ENCODE measurements at regions not wholly inside any gene's neighbourhood (a gene's known extent, or its start where the extent isn't known, plus 50 kb on each side); places are given as distances from the start of the nearest gene placed in this dataset.
"Not testable (repeated sequence)": the region's sequence is repeated elsewhere in the genome, so short reads cannot be mapped to it uniquely, and the experiment has no call there.

DNA sequence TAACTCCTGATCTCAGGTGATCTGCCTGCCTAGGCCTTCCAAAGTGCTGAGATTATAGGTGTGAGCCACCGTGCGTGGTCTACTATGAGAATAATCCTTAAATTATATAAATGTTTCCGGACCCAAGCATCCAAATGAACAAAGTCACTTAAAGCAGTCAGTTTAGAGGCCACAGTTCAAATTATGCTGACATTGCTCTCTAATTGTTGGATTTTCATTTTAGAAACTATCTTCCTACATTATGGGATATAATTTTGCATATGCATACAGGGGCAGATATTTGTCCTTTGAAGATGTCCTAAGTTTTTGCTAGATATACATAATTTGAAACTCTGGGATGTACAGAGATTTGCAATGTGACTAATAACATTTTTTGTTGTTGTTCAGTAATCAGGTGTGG is 390.1 kb downstream of the RND3 start:
- no peak for DNase-seq

DNA sequence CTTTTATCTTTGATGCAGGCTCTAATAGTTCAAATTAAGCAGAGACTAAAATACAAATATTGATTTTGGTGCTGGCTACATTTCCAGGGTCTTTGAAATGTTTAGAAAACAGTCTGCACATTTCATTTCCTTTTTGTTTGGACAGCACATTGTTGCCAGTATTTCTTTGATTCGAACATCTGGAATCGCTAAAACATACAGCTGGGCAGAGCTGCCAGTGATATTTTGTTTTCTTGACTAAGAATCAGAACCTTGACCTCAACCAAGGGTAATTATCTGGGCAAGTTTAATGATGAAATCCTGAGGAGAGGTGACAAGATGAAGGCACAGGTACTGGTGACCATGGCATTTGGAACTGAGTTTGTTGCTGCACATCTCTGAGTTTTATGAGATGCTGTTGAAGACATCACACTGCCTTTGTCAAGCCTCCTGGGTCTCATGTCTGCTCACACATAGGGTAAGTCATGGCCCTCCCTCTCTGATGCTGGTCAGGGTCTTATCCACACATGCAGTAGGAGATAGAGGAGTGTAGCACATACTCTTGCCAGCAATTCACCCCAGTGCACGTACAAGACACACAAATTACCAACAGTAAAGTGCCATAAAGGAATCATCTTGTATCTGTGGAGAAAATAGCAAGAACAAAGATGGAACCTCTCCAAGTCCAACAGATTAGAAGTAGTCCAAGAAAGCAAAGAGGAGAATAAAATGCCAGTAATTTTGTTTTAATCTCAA is 391.9 kb downstream of the RND3 start:
- no peak for DNase-seq

- DNase-seq = no peak
Observed at GRCh38 chr2:150091846-150092245, 395.6 kb downstream of the RND3 start.

DNA sequence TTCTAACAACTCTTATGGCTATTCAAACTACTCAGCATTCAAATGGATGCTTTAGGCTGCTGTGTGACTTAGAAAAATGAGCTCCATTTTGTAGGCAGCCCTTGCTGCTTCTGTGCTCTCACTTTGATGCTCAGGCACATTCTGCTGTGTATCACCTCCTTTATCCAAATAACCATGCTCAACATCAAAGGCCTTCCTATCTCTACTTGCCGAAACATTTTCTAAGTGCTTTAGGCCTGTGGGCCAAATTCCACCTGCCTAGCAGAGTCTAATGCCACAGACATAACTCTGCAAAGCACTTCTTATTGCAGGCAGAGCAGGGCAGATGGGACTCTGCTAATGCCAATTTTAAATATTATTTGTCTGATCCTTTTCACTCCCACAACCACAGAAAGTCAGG is 397.4 kb downstream of the RND3 start:
- DNase-seq = no peak

DNA sequence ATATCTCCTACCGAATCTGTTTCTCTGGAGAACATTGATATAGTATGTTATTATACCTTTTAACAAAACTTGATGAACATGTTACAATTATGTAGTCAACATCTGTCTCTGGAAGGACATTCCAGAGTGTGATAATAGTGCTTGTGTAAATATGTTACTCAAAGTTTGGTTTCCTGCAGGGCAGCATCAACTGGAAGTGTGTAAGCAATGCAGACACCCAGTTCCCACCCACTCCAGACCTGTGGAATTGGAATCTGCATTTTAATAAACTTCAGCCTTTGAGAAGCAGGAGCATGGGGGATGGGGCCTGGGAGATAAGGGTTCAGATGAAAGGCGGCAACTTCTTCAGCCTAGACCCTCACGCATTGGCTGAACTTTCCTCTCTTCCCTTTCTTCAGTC is 398.9 kb downstream of the RND3 start:
- no peak for DNase-seq

- no peak for DNase-seq
Observed at GRCh38 chr2:150085478-150085877, 402.0 kb downstream of the RND3 start.

DNA sequence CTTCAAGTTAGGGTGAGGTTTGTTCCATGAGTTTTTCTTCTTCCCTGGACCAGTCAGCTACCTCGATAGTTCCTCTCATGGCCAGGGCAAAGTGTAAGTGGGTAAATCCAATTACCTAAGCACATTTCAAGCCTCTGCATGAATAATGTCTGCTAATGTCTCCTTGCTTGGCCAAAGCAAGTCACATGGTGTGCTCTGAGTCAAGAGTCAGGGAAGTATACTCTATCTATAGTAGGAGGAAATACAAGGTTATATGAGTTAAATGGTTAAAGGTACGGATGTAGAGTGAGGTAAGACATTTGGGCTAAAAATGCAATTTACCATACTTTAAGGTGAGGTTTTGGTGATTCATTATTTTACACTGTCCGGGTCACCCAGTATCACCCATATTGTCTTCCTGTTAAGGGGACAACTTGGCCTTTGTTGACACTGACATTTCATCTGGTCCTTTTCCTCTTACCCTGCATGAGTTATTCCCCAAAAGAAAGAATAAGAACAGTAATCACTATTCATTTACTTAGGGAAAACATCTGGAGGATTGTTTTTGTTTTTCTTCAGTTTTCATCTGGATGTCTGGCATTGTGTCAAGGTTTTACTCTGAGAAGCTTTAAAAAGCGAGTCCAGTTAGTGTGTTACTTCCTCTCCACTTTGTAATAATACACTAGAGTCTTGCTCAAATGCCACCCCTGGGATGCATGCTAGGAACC is 405.5 kb downstream of the RND3 start:
- no peak for DNase-seq

GRCh38 chr2:150076281-150076680 is 411.2 kb downstream of the RND3 start:
- no peak for DNase-seq

GRCh38 chr2:150075831-150076230 is 411.6 kb downstream of the RND3 start:
- DNase-seq = no peak

GRCh38 chr2:150066490-150066889 is 421.0 kb downstream of the RND3 start:
- DNase-seq = no peak

DNA sequence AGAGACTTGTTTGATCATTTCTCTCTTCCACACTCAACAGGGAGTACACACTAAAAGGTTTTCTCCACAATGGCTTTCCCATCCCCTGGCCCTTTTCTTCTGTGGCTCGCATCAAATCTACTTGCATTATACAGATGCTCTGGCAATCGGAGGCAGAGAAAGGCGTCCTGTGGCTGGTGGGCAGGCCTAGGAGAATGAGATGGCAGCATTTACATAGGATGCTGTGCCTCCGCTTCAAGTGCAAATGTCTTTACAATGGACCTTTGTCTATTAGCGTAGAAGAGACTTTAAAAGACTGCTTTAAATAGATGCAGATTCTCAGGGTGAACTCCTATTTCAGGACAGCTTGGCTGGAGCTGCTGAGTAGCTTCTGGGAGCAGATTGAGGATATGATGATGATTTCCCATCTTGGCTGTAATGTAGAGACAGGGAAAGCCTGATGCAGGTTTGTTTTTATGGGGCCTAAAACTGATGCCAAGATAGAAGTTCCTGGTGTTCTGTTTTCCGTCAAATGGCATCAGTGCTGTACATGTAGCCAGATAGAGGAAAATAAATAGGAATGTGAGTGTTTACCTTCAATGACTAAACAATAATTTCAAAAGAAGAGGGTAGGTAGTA is 423.4 kb downstream of the RND3 start:
- no peak for DNase-seq

- no peak for DNase-seq
Observed at GRCh38 chr2:150063432-150063889, 424.0 kb downstream of the RND3 start.

DNA sequence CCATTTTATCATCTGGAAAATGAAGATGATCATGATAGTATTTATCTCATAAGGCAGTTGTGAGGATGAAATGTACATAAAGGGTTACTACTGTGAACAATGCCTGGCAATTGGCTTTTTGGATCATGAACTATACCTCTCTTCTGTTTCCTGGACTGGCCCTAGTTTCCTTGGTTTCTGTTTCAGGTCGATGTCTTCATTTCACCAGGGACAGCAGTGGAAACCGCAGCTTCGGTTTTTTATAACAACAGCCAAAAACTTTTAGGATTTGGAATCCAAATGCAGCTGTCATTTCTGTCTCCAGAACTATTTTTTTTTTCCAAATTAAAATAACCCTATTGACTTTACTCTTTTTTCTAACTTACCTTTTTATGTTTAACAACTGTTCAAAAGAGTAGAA is 425.1 kb downstream of the RND3 start:
- DNase-seq = peak; percentile 28

GRCh38 chr2:150060341-150060740 is 427.1 kb downstream of the RND3 start:
- no peak for DNase-seq

DNA sequence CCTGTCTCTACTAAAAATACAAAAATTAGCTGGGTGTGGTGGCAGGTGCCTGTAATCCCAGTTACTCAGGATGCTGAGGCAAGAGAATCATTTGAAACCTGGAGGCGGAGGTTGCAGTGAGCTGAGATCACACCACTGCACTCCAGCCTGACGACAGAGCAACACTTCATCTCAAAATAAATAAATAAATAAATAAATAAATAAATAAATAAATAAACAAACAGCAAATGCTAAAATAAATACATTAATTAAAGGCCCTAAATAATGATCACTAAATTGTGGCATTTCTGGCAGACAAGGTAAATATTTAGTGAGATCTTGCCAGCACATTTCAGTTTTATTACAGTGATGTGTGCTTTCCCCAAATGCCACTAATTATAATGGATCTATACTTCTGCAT is 427.8 kb downstream of the RND3 start:
- not testable (repeated sequence) for DNase-seq

GRCh38 chr2:150052457-150052856 is 435.0 kb downstream of the RND3 start:
- no peak for DNase-seq

DNA sequence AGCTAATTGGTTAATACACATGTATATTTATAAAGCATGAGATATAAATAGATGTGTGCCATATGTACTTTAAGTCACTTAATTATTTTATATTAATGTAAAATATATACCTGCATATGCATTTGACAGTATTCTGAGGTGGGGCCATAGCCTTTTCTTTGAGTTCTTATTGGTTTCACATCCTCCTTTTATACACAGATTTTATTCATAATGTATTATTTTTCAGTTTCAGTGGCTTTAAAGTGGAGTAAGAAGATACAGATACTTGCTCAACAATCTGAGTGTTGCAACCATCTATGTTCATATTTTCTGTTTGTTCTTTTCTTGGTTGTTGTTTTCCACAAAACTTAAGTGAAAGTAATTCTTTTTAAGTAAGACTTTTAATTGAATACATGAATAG is 436.5 kb downstream of the RND3 start:
- DNase-seq = peak; percentile 41

GRCh38 chr2:150050036-150050435 is 437.4 kb downstream of the RND3 start:
- DNase-seq = no peak

- no peak for DNase-seq
Observed at GRCh38 chr2:150047620-150048222, 439.7 kb downstream of the RND3 start.

DNA sequence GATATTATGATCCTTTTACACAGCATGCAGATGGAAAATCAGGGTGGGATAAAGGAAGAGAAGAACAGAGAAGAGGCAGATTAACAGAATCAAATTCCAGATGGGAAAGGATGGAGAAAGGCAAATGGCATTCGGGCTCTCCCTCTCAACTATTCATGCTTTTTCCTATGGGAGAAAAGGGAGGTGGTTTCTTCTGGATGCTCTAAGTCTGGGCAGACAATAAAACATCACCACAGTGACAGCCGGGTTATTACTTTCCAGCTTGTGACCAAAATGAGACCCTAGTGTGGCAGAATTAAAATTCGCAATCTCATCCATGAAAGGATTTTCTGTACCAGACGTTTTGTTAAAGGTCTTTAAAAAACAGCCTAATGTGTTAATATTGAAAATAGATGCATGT is 440.7 kb downstream of the RND3 start:
- DNase-seq = no peak

- DNase-seq = no peak
Observed at GRCh38 chr2:150046211-150046610, 441.3 kb downstream of the RND3 start.

DNA sequence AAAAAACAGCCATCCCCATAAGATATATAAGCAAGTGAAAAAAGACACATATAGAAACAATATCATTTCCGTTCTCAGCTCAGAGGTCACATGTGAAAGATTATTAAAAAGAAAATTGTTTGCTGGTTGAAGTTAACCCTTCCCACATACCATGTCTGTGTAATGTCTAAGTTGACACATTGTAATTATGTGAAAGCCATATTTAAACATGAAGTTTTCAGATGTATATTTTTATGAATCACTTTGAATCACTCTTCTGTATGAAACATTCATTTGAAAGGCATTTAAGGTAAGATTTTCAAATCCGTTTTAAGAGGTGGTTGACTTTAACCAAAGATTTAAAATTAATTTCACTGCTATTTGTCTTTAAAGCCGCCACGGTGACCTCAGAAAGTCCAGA is 441.9 kb downstream of the RND3 start:
- no peak for DNase-seq

DNA sequence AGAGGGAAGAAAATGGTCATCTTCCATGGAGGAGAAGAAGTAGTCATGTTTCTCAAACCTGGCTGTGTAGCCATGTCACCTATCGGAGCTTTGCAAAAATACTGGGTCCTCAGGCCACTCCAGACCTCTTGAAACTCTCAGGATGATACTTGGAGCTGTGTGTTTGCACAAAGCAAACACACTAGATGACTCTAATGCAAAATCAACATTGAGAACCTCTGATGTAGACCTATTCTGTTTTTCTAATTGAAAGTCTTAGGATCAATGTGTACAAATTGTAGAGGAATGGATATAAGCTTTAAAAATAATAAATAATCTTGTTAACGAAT is 444.3 kb downstream of the RND3 start:
- DNase-seq = no peak

Data from MV-4-11 (cell line).